T-helper 2 cell (primary cell): ENCODE measurements at regions not wholly inside any gene's neighbourhood (a gene's known extent, or its start where the extent isn't known, plus 50 kb on each side); places are given as distances from the start of the nearest gene placed in this dataset.

ENCODE experiments used
- DNase-seq, 5 experiments: peaks; one replicate each; pipeline versions ENCODE4 v3.0.0 to v3.0.0-alpha.2; 2012 to 2022

GRCh38 chr3:14318646-14319045 lies 83.8 kb upstream of the SLC6A6 start:
- no peak for DNase-seq

- peak in 1 of 5 experiments; percentile 57 for DNase-seq
Observed at GRCh38 chr3:14319654-14320182, 82.7 kb upstream of the SLC6A6 start.

- no peak for DNase-seq
Observed at GRCh38 chr3:14320219-14320618, 82.2 kb upstream of the SLC6A6 start.

- no peak for DNase-seq
Observed at GRCh38 chr3:14322001-14322400, 80.4 kb upstream of the SLC6A6 start.

GRCh38 chr3:14322667-14323295 lies 79.6 kb upstream of the SLC6A6 start:
- no peak for DNase-seq

- DNase-seq: no peak
Observed at GRCh38 chr3:14323401-14324223, 78.8 kb upstream of the SLC6A6 start.

- DNase-seq: no peak
Observed at GRCh38 chr3:14324224-14324944, 78.0 kb upstream of the SLC6A6 start.

DNA sequence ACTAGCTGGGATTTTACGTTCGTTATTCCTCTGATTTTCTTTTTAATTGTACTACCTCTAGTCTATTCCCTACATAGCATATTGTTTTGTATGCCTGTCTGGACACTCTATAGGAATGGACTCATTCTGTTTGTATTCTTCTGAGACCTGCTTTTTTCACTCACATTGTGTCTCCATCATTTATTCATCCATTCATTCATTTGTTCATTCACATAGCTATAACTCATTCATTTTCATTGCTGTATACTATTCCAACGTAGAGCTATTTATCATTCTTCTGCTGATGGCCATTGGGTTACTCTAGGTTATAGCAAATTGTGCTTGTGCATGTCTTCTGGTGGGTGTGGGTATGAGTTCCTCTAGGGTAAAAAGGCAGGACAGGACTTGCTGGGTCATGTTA lies 74.0 kb upstream of the SLC6A6 start:
- no peak for DNase-seq

DNA sequence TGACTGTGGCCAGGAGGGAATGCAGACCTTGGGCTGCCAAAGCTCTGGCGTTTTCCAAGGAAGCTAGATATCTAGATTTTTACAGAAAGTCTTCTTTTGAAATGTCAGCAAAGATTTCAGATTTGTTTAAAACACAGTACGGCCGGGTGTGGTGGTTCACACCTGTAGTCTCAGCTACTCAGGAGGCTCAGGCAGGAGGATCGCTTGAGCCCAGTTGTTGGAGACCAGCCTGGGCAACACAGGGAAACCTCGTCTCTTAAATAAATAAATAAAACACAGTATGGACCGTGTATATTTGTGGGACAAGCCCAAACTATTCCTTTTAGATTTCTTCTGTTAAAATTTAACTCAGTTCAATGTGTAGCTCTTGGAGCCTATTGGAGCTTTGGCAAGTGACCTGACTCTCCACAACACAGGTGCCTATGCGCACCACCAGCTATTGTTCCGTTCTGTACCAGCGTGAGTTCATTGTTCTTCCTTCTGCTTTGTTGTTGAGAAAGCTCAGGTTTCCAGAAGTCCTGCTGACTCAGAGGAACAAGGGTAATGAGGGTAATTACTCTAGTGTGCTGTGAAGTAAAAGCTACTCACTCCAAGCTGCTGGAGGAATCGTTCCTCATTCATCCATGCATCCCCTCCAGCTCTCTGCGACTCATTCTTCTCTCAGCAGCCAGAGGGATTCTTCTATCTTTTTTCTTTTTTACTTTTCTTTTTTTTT lies 73.1 kb upstream of the SLC6A6 start:
- no peak for DNase-seq

DNA sequence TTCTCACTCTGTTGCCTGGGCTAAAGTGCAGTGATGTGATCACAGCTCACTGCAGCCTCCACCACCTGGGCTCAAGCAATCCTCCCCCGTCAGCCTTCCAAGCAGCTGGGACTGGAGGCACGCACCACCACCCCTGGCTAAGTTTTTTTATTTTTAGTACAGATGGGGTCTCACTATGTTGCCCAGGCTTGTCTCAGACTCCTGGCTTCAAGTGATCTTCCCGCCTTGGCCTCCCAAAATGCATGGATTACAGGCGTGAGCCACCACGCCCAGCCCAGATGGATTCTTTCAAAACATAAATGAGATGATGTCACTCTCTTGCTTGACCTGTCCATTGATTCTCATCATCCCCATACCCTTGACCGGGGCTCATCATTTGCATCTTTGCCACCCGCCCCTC lies 72.6 kb upstream of the SLC6A6 start:
- no peak for DNase-seq

DNA sequence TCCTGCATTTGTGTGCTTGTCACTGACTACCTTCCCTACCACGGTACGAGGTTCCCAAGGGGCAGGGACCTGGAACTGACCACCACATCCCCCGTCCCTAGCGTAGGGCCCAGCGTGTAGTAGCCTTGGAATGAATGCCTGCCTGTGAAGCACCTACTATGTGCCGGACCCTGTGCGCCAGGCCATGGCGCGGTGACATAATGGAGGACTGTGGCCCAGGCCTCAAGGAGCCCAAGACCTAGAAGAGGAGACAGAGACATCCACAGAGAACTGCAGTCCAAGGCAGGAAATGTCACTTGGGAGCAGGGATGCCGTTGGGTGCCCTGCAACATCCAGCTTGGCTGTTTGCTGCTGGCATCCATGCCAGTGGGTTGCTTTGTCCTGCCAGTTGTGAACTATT lies 71.9 kb upstream of the SLC6A6 start:
- DNase-seq: no peak

DNA sequence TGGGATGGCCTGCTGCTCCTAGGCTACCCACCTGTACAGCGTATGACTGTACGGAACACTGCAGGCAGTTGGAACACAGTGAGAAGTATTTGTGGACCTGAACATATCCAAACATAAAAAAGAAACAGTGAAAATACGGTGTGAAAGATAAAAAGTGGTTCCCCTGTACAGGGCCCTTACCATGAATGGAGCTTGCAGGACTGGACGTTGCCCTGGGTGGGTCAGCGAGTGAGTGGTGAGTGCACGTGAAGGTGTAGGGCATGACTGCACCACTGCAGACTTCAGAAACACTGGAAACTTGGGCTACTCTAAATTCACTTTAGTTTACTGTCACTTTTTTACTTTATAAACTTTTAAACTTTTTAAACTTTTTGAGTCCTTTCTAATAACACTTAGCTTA lies 71.2 kb upstream of the SLC6A6 start:
- DNase-seq: no peak

DNA sequence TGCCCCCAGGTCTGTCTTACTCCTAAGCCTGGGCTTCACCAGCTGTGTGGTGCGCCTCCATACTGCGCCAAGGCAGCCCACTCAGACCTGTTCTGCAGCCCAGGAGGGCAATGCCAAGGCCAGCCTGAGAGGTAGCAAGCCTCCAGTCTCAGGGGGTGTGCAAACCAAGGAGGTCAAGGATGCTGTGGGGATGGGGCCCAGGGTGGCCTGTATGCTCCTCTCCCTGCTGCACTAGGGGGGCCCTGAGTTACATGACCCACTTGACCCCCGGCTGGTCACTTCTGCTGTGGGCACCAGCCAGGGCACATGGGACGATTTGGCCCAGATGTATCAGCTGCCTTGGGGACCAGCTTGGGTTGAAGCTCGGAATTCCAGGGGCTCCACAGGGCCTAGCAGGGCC lies 70.0 kb upstream of the SLC6A6 start:
- DNase-seq: no peak

GRCh38 chr3:14333215-14333614 lies 69.2 kb upstream of the SLC6A6 start:
- DNase-seq: no peak

DNA sequence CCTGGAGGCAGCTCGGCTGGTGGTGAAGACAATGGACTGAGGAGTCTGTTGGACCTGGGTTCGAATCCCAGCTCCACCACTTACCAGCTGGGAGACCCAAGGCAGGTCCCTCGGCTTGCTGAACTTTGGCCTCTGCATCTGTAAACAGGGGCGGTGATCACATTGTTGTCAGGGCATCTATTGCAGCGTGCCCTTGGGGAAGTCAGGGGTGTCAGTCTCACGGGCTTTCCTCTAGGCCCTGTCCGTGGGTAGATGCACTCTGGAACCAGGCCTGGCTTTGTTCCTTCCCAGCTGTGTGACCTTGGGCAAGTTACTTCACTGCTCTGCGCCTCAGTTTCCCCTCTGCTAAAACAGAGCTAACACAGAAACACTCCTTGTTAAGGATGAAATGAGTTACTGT lies 68.8 kb upstream of the SLC6A6 start:
- no peak for DNase-seq

DNA sequence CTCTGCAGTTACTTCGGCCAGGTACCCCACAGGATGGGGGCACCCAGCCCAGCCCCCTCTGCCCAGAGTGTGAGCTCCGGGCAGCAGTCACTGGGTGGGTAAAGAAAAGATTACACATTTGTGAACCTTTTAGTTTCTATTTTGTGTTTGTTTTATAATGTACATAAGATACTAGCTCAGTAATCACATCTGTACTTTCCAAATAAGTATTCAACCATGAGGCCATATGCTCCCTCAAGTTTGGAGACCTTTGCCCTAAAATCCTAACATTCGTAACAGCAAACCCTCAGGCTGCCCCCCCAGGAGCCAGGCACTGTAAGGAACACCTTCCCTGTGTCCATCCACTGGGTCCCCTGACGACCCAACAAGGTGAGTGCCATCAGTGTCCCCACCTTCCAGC lies 68.3 kb upstream of the SLC6A6 start:
- no peak for DNase-seq

- DNase-seq: no peak
Observed at GRCh38 chr3:14334936-14335335, 67.5 kb upstream of the SLC6A6 start.

GRCh38 chr3:14335774-14336748 lies 66.3 kb upstream of the SLC6A6 start:
- DNase-seq: no peak

DNA sequence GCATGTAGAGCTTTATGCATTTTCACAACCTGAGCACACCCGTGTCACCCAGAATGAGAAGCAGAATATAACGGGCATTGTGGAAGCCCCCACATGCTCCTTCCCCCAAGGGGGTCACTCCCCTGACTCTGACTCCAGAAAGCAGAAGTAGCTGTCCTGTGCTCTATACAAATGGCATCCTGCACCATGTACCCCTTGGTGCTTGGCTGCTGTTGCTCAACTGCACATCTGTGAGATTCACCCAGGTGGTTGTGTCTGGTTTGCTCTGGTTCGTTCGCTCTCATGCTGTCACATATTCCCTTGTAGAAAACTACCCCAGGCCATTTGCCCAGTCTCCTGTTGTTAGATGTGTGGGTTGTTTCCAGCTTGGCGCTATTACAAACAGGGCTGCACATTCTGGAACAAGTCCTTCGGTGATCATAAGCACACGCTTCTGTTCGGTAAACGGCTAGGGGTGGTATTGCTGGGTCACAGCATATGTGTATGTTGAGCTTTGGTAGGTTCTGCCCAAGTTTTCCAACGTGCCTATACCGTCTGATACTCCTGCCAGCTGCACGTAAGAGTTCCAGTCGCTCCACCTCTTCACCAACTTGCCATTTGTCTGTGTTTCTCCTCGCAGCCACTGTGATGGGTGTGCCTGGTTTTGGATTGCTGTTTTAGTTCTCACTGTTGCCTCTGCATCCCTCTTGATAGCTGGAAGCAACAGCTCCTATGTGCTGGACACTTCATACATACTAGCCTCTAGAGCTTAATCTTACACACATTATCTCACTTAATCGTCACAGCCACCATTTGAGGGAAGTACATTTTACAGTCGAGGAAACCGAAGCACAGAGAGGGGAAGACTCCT lies 65.4 kb upstream of the SLC6A6 start:
- DNase-seq: no peak

GRCh38 chr3:14337828-14338227 lies 64.6 kb upstream of the SLC6A6 start:
- no peak for DNase-seq

GRCh38 chr3:14338242-14338641 lies 64.2 kb upstream of the SLC6A6 start:
- no peak for DNase-seq
